ENCODE measurements at regions not wholly inside any gene's neighbourhood (a gene's known extent, or its start where the extent isn't known, plus 50 kb on each side); places are given as distances from the start of the nearest gene placed in this dataset.
"Not testable (repeated sequence)": the region's sequence is repeated elsewhere in the genome, so short reads cannot be mapped to it uniquely, and the experiment has no call there.

DNA sequence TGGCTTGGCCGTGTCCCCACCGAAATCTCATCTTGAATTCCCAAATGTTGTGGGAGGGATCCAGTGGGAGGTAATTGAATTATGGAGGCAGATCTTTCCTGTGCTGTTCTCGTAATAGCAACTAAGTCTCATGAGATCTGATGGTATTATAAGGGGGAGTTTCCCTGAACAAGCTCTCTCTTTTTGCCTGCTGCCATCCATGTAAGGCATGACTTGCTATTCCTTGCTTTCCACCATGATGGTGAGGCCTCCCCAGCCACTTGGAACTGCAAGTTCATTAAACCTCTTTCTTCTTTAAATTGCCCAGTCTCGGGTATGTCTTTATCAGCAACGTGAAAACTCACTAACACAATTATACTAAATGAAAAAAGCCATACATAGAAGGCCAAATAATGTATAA lies 101.3 kb upstream of the LYPLAL1 start:
- in situ Hi-C loops (cut with HindIII; ENCODE audit: low sequenced_read_pairs), result no loop called here
- no peak for TF ChIP-seq CTCF (IDR thresholded peaks at IDR 0.05; ENCODE audit: low read depth, low read length)
- no peak for DNase-seq (ENCODE audit: low read depth, low spot score)
- no peak overlapping the region for H3K4me3 ChIP-seq (ENCODE audit: low read depth, low read length)

DNA sequence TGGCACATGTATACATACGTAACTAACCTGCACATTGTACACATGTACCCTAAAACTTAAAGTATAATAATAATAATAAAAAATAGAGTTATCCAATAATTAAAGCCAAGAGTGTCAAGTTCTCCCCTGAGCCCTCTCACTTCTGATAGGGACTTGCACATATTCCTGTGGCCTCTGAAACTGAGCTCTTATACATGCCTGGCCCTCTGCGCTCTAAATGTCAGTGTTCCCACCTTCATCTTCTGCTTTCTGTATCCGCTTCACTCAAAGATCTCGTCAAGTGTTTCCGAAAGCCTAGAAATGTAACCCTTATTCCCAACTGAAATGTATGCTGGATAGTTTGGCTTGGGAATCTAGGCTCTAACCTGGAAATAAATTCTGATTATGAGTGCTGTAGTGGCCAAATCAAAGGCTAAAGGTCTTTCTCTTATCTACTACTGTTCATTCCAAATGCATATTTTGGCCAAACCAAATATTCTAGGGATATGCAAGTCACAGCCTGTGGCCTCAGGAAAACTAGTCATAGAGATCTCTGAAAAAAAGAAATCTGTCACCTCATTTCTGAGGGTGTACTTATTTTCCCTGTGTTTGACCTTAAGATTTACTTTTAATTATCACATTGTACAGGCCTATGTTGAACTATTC lies 99.5 kb upstream of the LYPLAL1 start:
- in situ Hi-C loops (cut with HindIII; ENCODE audit: low sequenced_read_pairs), result no loop called here
- no peak for TF ChIP-seq CTCF (IDR thresholded peaks at IDR 0.05; ENCODE audit: low read depth, low read length)
- DNase-seq (ENCODE audit: low read depth, low spot score), result no peak
- H3K4me3 ChIP-seq (ENCODE audit: low read depth, low read length), result no peak overlapping the region

- no peak for TF ChIP-seq CTCF (IDR thresholded peaks at IDR 0.05; ENCODE audit: low read depth, low read length)
- DNase-seq (ENCODE audit: low read depth, low spot score), result no peak
- in situ Hi-C loops (cut with HindIII; ENCODE audit: low sequenced_read_pairs), result no loop called here
- H3K4me3 ChIP-seq (ENCODE audit: low read depth, low read length), result no peak overlapping the region
These were observed 98.4 kb upstream of the LYPLAL1 start for GRCh38 chr1:219075121-219075879.

GRCh38 chr1:219076326-219076937 lies 97.2 kb upstream of the LYPLAL1 start:
- no peak overlapping the region for H3K4me3 ChIP-seq (ENCODE audit: low read depth, low read length)
- in situ Hi-C loops (cut with HindIII; ENCODE audit: low sequenced_read_pairs), result no loop called here
- no peak for DNase-seq (ENCODE audit: low read depth, low spot score)
- TF ChIP-seq CTCF (IDR thresholded peaks at IDR 0.05; ENCODE audit: low read depth, low read length), result no peak

- H3K4me3 ChIP-seq (ENCODE audit: low read depth, low read length); DNase-seq (ENCODE audit: low read depth, low spot score); in situ Hi-C loops (cut with HindIII; ENCODE audit: low sequenced_read_pairs): not testable (repeated sequence)
These were observed 95.9 kb upstream of the LYPLAL1 start for GRCh38 chr1:219077767-219078166.

- in situ Hi-C loops (cut with HindIII; ENCODE audit: low sequenced_read_pairs), result no loop called here
- TF ChIP-seq CTCF (IDR thresholded peaks at IDR 0.05; ENCODE audit: low read depth, low read length), result no peak
- DNase-seq (ENCODE audit: low read depth, low spot score), result no peak
- no peak overlapping the region for H3K4me3 ChIP-seq (ENCODE audit: low read depth, low read length)
These were observed 91.4 kb upstream of the LYPLAL1 start for GRCh38 chr1:219081943-219082925.

All from astrocyte of the spinal cord (primary cell).